Body of pancreas (tissue), 4 donors: ENCODE measurements at regions not wholly inside any gene's neighbourhood (a gene's known extent, or its start where the extent isn't known, plus 50 kb on each side); places are given as distances from the start of the nearest gene placed in this dataset.
A peak's percentile ranks its signal among the peaks of the same experiment; 100 is the strongest.

Experiments
- ATAC-seq: fragments of 150-250 bp; one replicate; pipeline ENCODE4 v1.9.1; 2016
- DNase-seq, 4 donors: peaks; one replicate each; pipeline ENCODE4 v3.0.0-alpha.2; 2019
- H3K27ac ChIP-seq, 4 donors: fragments of 200-600 bp; sonication (generic); 1 replicate in 3 of 4; 2 replicates in 1 of 4; pipeline versions ENCODE4 v1.5.1 to v1.6.1; 2016 to 2019; ENCODE audit warnings: mild to moderate bottlenecking in 1 of 4, mixed read lengths in 1 of 4, moderate library complexity in 1 of 4
- H3K27me3 ChIP-seq, 2 donors: fragments of 200-600 bp; sonication (generic); one replicate each; pipeline ENCODE4 v1.6.0; 2016; ENCODE audit warnings: mild to moderate bottlenecking in 1 of 2
- H3K36me3 ChIP-seq, 2 donors: fragments of 200-600 bp; sonication (generic); replicated peaks in 1 of 2; 2 replicates each; pipeline ENCODE4 v1.5.1; 2016; ENCODE audit warnings: low read depth in 2 of 2; ENCODE audit not compliant: insufficient read depth in 1 of 2
- H3K4me1 ChIP-seq: fragments of 200-600 bp; sonication (generic); one replicate; pipeline ENCODE4 v1.6.0; 2016
- H3K4me3 ChIP-seq, 2 donors: fragments of 200-600 bp; sonication (generic); 1 replicate in 1 of 2; 2 replicates in 1 of 2; pipeline ENCODE4 v1.5.1; 2016 to 2019
- H3K9me3 ChIP-seq, 3 donors: fragments of 200-600 bp; sonication (generic); 1 replicate in 2 of 3; 2 replicates in 1 of 3; pipeline ENCODE4 v1.5.1; 2016
- CTCF ChIP-seq, 7 experiments: fragments of 450-650 bp in 4 of 7; fragments of 200-600 bp in 3 of 7; sonication (generic) in 3 of 7; IDR thresholded peaks; one replicate each; pipeline ENCODE4 v1.5.1; 2016 to 2019; ENCODE audit warnings: antibody characterized with exemption in 7 of 7
- POLR2A ChIP-seq, 3 donors: fragments of 450-650 bp; IDR thresholded peaks; one replicate each; pipeline ENCODE4 v1.6.1; 2016; ENCODE audit warnings: antibody characterized with exemption in 3 of 3, mild to moderate bottlenecking in 2 of 3
- WGBS, 2 donors: methylation state at CpG; one replicate each; pipeline ENCODE4 v1.1.5; 2017; 5-methylcytosine and 5-hydroxymethylcytosine counted together
- intact Hi-C: fragments of 100-400 bp; cut with DNase I; formaldehyde crosslinking; loops from one replicate; pipeline ENCODE4 v1.15.1; 2023

- H3K27me3 ChIP-seq = peaks cover 0 to 9% of the 10 kb centered on the region in 2 donors
- no peaks in the 10 kb centered on the region for H3K4me1 ChIP-seq
- WGBS, 2 donors = 42 to 49% methylated on average over 20 to 30 of the region's 32 CpGs
- intact Hi-C loops = no loop called here
- DNase-seq = peak in 2 of 4 donors; percentile 5 to 9
- H3K4me3 ChIP-seq = no peak overlapping the region
- TF ChIP-seq POLR2A (IDR thresholded peaks at IDR 0.05) (no peak), CTCF (IDR thresholded peaks at IDR 0.05) (no peak)
- H3K9me3 ChIP-seq = peaks cover 0 to 1% (median 0%) of the 10 kb centered on the region in 3 donors
- ATAC-seq = no peak
- H3K27ac ChIP-seq = no peak overlapping the region
- no peaks in the 10 kb centered on the region for H3K36me3 ChIP-seq
Measured at GRCh38 chr4:1490654-1491327, 84.5 kb upstream of the NKX1-1 start.

- intact Hi-C loops = no loop called here
- 74 to 79% methylated on average over 25 to 32 of the region's 32 CpGs for WGBS, 2 donors
- TF ChIP-seq CTCF (IDR thresholded peaks at IDR 0.05) (no peak), POLR2A (IDR thresholded peaks at IDR 0.05) (no peak)
- Histone ChIP-seq H3K36me3 (no peaks in the 10 kb centered on the region), H3K27ac (no peak overlapping the region), H3K4me3 (no peak overlapping the region), H3K27me3 (peaks cover 0 to 9% of the 10 kb centered on the region in 2 donors), H3K9me3 (peaks cover 0 to 8% (median 0%) of the 10 kb centered on the region in 3 donors), H3K4me1 (no peaks in the 10 kb centered on the region)
- DNase-seq (peak in 2 of 4 donors; percentile 2 to 8), ATAC-seq (no peak)
Measured at GRCh38 chr4:1490011-1490653, 83.9 kb upstream of the NKX1-1 start.

- H3K27ac ChIP-seq = no peak overlapping the region
- WGBS, 2 donors = 48% methylated on average over 8 of the region's 9 CpGs; no CpG with 5 or more reads in 1 of the 2 donors
- no peaks in the 10 kb centered on the region for H3K4me1 ChIP-seq
- H3K4me3 ChIP-seq = no peak overlapping the region
- DNase-seq = no peak
- peaks cover 0 to 13% (median 0%) of the 10 kb centered on the region in 3 donors for H3K9me3 ChIP-seq
- H3K36me3 ChIP-seq = no peaks in the 10 kb centered on the region
- intact Hi-C loops = no loop called here
- peaks cover 0 to 9% of the 10 kb centered on the region in 2 donors for H3K27me3 ChIP-seq
- TF ChIP-seq POLR2A (IDR thresholded peaks at IDR 0.05) (no peak), CTCF (IDR thresholded peaks at IDR 0.05) (no peak)
- no peak for ATAC-seq
Measured at GRCh38 chr4:1489639-1489995, 83.4 kb upstream of the NKX1-1 start.

- DNase-seq (no peak), ATAC-seq (no peak)
- WGBS, 2 donors = 48 to 50% methylated on average over 4 to 27 of the region's 28 CpGs
- TF ChIP-seq CTCF (IDR thresholded peaks at IDR 0.05) (no peak), POLR2A (IDR thresholded peaks at IDR 0.05) (no peak)
- no peaks in the 10 kb centered on the region for H3K36me3 ChIP-seq
- no peak overlapping the region for H3K4me3 ChIP-seq
- no peak overlapping the region for H3K27ac ChIP-seq
- peaks cover 0 to 9% of the 10 kb centered on the region in 2 donors for H3K27me3 ChIP-seq
- H3K9me3 ChIP-seq = peaks cover 0 to 19% (median 0%) of the 10 kb centered on the region in 3 donors
- H3K4me1 ChIP-seq = no peaks in the 10 kb centered on the region
- intact Hi-C loops = no loop called here
Measured at GRCh38 chr4:1488831-1489638, 82.8 kb upstream of the NKX1-1 start.
